ENCODE measurements at regions not wholly inside any gene's neighbourhood (a gene's known extent, or its start where the extent isn't known, plus 50 kb on each side); places are given as distances from the start of the nearest gene placed in this dataset.

- Histone ChIP-seq H3K4me1 (no peaks in the 10 kb centered on the region), H3K4me3 (no peak overlapping the region), H3K36me3 (no peaks in the 10 kb centered on the region), H3K27me3 (replicated peaks in 1 of 7) (peaks cover 0 to 23% (median 0%) of the 10 kb centered on the region in 7 donors), H3K9me3 (no peaks in the 10 kb centered on the region), H3K27ac (no peak overlapping the region)
- TF ChIP-seq CTCF (IDR thresholded peaks at IDR 0.05 in 8 of 11, conservative IDR thresholded peaks at IDR 0.05 in 3 of 11) (no peak), POLR2A (IDR thresholded peaks at IDR 0.05) (no peak), POLR2AphosphoS5 (IDR thresholded peaks at IDR 0.05) (no peak)
- no peak for DNase-seq
- intact Hi-C loops (cut with DNase I; ENCODE audit: low total_unique reads) = no loop called here
- whole genome bisulfite sequencing, 5 donors = 60 to 76% (median 64%) methylated on average over 2 of the region's 2 CpGs
These were observed 65.9 kb upstream of the ANO1 start for GRCh38 chr11:70012134-70012733.

GRCh38 chr11:70014291-70014690 lies 63.8 kb upstream of the ANO1 start:
- no peaks in the 10 kb centered on the region for H3K9me3 ChIP-seq
- intact Hi-C loops (cut with DNase I; ENCODE audit: low total_unique reads) = no loop called here
- no peaks in the 10 kb centered on the region for H3K4me1 ChIP-seq
- no peak overlapping the region for H3K4me3 ChIP-seq
- DNase-seq = peak; percentile 55
- H3K27ac ChIP-seq = no peak overlapping the region
- 87 to 94% (median 90%) methylated on average over 11 of the region's 11 CpGs for WGBS, 5 donors
- TF ChIP-seq CTCF (IDR thresholded peaks at IDR 0.05 in 8 of 11, conservative IDR thresholded peaks at IDR 0.05 in 3 of 11) (no peak), POLR2AphosphoS5 (IDR thresholded peaks at IDR 0.05) (no peak), POLR2A (IDR thresholded peaks at IDR 0.05) (no peak)
- H3K36me3 ChIP-seq = no peaks in the 10 kb centered on the region
- H3K27me3 ChIP-seq (replicated peaks in 1 of 7) = peaks cover 0 to 31% (median 0%) of the 10 kb centered on the region in 7 donors

- 44 to 57% (median 52%) methylated on average over 14 of the region's 14 CpGs for whole genome bisulfite sequencing, 5 donors
- Histone ChIP-seq H3K4me1 (no peaks in the 10 kb centered on the region), H3K36me3 (no peaks in the 10 kb centered on the region), H3K27me3 (replicated peaks in 1 of 7) (peaks cover 0 to 31% (median 0%) of the 10 kb centered on the region in 7 donors), H3K9me3 (no peaks in the 10 kb centered on the region), H3K27ac (no peak overlapping the region), H3K4me3 (no peak overlapping the region)
- TF ChIP-seq POLR2A (IDR thresholded peaks at IDR 0.05) (no peak), CTCF (IDR thresholded peaks at IDR 0.05 in 8 of 11, conservative IDR thresholded peaks at IDR 0.05 in 3 of 11) (no peak), POLR2AphosphoS5 (IDR thresholded peaks at IDR 0.05) (no peak)
- intact Hi-C loops (cut with DNase I; ENCODE audit: low total_unique reads) = no loop called here
- peak; percentile 41 for DNase-seq
These were observed 61.3 kb upstream of the ANO1 start for GRCh38 chr11:70016666-70017367.

GRCh38 chr11:70018816-70019215 lies 59.3 kb upstream of the ANO1 start:
- no peak for TF ChIP-seq CTCF (IDR thresholded peaks at IDR 0.05 in 8 of 11, conservative IDR thresholded peaks at IDR 0.05 in 3 of 11)
- no peak overlapping the region for H3K27ac ChIP-seq
- peak; percentile 42 for DNase-seq
- no peaks in the 10 kb centered on the region for H3K36me3 ChIP-seq
- intact Hi-C loops (cut with DNase I; ENCODE audit: low total_unique reads) = no loop called here
- WGBS, 5 donors = 85 to 92% (median 86%) methylated on average over 6 of the region's 6 CpGs
- no peaks in the 10 kb centered on the region for H3K9me3 ChIP-seq
- peaks cover 0 to 31% (median 0%) of the 10 kb centered on the region in 7 donors for H3K27me3 ChIP-seq (replicated peaks in 1 of 7)
- no peak overlapping the region for H3K4me3 ChIP-seq
- no peaks in the 10 kb centered on the region for H3K4me1 ChIP-seq

Measured in spleen (tissue), 11 donors.